NCI-H1694 (cell line): ENCODE measurements at regions not wholly inside any gene's neighbourhood (a gene's known extent, or its start where the extent isn't known, plus 50 kb on each side); places are given as distances from the start of the nearest gene placed in this dataset.
A peak's percentile ranks its signal among the peaks of the same experiment; 100 is the strongest.

Source experiments
- DNase-seq: peaks from one replicate; lab custom pipeline; 2025; lab: John Stamatoyannopoulos, UW

DNA sequence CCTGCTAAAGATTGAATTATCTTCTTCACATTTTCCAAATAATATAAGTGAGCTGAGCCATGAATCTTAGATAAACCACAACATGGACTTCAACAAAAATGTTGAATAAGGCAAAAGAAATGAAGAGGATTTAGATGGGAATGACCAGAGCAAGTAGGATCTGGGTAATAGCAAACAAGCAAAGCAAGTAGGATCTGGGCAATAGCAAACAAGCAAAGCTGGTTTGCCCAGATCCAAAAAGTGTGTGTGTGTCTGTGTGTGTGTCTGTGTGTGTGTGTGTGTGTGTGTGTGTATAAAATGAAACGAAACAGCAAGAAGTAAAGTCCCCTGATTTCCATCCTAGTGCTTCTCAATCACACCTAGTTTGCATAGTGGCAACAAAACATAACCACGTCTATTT is 549.1 kb downstream of the RERGL start:
- no peak for DNase-seq

GRCh38 chr12:17528394-17528793 is 561.6 kb downstream of the RERGL start:
- no peak for DNase-seq

DNA sequence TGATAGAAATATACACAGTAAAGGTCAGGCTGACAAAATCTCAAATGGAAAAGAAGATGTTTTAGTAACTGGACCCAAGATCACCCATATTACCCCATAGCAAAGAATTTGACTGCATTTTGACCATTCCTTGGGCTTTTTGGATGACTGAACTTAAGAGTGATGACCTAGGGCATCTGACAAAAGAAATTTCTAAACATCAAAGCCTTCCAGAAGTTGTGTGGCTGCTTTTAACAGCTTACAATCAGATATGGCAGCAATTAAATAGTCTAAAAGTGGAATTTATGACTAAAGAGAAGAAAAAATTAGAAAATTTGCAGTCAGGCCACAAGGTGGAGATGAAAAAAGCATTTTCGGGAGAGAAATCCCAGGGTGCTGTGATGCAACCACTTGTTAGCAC is 563.0 kb downstream of the RERGL start:
- no peak for DNase-seq

GRCh38 chr12:17511369-17511768 is 578.6 kb downstream of the RERGL start:
- DNase-seq = no peak

- no peak for DNase-seq
Measured at GRCh38 chr12:17507336-17507735, 582.7 kb downstream of the RERGL start.

GRCh38 chr12:17503742-17504141 is 586.3 kb downstream of the RERGL start:
- DNase-seq = no peak

DNA sequence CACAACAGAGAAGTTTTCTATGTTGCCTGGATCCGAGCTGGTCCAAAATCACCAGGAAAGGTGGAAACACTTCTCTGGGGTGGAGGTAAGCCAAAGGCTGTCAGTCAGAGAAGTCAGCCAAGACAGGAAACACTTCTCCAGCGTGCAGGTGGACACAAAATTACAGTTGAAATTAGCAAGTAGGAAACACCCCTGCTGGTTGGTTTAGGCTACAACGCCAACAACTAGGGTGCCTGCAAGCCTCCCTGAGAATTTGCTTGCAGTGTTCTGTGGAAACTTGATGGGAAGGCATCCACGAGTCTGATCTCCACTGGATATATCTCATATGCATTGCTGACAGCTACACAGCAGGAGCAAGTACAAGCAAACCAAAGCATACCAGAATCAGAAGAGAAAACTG is 600.5 kb downstream of the RERGL start:
- DNase-seq = no peak

DNA sequence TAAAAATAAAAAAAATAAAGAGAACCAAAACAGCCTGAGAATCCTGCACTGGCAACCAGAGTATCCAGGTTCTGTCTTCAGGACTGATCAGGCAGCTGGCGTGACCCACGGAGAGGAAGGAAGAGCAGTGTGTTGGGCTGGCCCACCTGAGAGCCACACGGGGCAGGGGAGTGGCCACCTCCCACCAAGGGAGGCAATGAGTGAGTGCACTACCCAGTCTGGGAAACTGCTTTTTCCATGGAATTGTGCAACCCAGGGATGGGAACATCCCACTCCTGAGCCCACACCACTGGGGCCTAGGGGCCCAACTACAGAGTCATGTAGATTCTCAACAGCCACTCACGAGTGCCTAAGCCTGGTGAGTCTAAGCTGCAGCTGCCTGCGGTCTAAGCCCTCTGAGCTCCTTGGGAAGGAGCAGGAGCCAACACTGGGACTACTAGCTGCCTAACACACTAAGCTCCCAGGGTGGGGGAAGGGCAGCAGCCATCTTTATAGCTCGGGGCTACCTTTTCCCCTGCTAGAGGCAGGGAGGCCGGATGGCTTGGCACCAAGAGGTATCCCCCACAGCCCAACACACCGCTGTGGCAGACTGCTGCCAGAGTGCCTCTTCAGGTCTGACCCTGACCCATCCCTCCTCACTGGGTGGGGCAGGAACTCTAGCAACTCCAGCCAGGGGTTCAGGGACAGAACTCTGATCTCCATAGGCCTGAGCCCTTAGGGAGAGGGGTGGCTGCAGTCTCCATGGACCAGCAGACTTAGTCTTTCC is 610.9 kb downstream of the RERGL start:
- no peak for DNase-seq

DNA sequence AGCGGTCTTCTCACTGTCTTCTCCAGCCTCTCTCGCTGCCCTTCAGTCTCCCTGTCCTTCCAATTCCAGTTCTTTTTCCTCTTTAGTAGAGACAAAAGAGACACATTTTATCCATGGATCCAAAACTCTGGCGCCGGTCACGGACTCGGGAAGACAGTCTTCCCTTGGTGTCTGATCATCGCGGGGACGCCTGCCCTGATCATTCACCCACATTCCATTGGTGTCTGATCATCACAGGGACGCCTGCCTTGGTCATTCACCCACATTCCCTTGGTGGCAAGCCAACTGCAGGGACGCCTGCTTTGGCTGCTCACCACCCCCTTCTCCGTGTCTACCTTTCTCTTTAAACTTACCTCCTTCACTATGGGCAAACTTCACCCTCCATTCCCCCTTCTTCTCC is 619.5 kb downstream of the RERGL start:
- DNase-seq = no peak

GRCh38 chr12:17459214-17459613 is 630.8 kb downstream of the RERGL start:
- no peak for DNase-seq

GRCh38 chr12:17456486-17456885 is 633.5 kb downstream of the RERGL start:
- no peak for DNase-seq

GRCh38 chr12:17438141-17438540 is 651.9 kb downstream of the RERGL start:
- no peak for DNase-seq

- DNase-seq = no peak
Measured at GRCh38 chr12:17416748-17417147, 673.2 kb downstream of the RERGL start.

DNA sequence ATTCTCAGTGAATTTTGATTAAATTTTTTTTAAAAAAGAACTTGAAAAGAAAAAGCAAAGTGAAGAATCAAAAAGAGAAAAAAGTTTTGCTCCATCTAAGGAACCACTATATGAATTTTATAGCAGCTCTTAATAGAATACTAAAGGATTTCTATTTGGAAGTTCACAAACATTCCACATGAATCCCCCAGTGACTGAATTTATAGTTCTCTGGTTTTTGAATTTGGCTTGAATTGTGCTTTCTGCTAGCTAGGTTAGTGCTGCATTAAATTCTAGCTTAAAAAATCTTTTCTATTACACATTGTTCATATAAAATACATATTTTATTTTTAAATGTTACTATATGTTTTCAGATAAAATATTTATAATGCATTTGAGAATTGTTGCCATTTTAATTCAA is 675.4 kb downstream of the RERGL start:
- DNase-seq = no peak

DNA sequence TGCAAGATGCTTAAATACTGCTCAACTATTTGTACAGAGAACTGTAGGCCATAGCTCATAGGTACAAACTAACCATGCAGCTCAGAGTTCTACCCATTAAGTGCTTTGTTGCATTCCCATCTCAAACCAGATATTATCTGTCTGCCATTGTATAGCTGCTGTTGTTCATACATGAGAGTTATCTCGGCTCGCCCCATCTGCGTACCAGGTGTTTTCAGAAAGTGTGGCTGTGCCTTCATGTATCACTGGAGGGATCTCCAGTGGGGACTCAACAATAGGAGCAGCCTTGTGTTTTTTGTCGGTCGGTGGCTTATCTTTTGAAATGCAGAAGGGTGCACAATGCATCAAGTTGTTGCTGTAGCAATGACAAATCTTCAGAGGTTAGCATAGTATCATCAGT is 678.3 kb downstream of the RERGL start:
- no peak for DNase-seq

DNA sequence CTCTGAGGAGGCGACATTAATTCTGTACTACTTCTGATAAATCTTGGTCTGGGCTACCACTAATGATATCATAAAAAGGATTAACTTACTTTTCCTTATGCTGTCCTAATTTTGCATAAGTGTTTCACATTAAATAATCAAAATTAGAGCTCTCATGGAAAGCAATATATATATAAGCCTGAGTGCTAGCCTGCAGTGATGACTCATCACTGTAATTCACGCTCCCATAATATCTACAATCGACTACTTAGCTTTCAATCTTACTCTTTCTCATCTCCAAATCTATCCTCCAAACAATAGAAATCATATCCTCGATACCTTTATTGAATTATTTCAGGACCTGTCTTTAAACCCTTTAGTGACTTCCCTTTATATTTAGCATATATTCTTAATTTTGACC is 701.3 kb downstream of the RERGL start:
- DNase-seq = no peak

GRCh38 chr12:17383321-17383720 is 706.7 kb downstream of the RERGL start:
- no peak for DNase-seq

DNA sequence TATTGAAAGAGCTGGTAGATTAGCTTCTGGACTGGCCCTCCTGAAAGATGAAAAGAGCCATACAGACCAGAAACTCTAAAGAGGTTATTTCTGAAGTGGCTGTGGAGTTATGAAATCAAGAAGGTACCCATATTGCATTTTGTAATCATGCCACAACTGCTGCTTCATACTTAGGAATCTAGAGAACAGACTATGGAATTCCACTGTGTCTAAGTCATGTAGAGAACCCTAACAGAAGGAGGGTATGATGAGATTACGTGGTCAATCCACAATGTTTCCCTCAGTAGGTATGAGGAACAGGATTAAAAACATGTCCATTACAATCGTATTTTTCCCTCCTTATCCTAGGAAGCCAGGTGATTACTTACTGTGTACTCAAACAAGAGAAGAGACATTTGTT is 708.8 kb downstream of the RERGL start:
- DNase-seq = no peak

DNA sequence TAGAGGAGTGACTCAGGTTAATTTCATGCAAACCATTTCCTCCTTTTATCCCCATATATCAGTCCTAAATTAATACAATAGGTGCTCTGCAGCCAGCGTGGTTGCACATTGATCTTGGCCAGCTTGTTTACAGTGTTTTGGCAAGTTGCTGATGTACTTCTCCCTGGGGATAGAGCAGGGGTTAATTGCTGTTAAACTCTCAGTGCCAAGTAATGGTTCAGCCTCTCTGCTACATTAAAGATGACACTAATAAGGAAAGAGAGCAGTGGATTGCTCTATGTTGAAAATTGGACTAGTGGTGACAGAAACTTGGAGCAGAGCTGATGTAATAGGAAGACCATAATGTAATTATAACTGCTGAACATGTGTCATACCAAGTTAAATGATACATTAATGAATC is 717.5 kb downstream of the RERGL start:
- DNase-seq = peak; percentile 89

DNA sequence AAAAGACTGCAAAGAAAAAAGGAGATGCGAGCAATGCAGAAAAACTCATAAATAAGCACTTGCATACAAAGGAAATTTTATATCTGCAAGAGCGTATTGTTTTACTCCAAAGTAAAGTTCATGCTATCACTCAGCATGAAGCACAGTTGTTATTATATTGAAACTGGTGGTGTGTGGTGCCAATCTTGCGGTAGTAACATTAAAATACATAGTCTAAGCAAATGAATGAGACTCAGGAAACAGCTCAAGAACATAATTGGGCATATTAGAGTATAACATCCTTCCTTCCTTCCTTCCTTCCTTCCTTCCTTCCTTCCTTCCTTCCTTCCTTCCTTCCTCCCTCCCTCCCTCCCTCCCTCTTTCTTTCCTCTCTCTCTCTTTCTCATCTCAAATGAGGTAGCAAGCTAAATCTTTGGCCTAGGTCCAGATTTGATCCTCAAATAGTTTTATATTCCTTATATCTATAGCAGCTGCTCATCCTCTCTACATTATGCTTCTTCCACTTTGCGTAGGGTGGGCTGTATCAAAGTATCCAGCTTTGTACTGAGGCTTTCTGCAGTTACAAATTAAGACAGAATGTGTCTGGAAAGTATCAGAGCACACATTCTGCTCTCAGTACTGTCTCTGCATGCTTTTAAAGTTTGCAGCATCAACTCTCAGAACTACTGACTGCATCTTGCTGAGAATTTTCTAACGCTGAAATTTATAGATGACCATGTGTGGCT is 718.3 kb downstream of the RERGL start:
- no peak for DNase-seq

DNA sequence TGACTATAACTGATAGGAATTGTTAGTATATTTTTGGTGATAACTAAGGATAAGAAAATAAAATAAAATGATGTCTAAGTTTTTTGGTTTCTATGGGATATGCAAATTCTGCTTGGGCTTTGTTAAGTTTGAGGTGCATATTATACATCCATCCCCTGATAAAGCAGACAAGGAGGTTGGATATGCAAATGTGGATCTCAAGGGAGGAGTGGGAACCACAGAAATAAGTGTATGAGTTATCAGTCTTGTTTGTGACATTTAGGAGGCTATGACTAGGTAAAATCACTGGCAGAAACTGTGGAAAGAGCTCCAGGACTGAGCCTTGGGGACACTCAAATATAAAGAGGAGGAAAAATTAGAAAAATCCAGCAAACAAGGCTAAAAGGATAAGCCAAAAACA is 719.4 kb downstream of the RERGL start:
- no peak for DNase-seq

- no peak for DNase-seq
Measured at GRCh38 chr12:17369556-17369955, 720.4 kb downstream of the RERGL start.

- no peak for DNase-seq
Measured at GRCh38 chr12:17361224-17361623, 728.8 kb downstream of the RERGL start.

DNA sequence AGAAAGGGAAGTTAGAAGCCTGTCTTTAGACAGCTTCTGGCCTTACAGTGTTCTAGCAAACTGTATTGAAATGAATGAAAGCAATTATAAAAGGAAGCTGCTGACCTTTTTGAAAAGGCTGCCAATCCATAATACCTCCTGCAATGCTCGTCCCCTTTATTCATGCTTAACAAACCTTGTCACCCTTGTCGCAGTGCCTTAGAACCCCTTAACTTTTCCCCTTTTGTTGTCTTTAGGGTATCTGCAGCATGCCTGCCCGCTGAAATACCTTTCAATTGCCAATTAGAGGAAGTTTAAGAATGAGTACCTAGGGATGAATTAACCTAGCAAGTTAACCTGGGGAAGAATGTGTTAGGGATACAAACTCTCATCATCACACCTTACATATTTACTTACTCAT is 731.2 kb downstream of the RERGL start:
- DNase-seq = no peak
